Activated naive CD4-positive, alpha-beta T cell treated with anti-CD3 and anti-CD28 coated beads, Interleukin-2, amount 50 U/mL, for 16 hours (primary cell): ENCODE measurements at regions not wholly inside any gene's neighbourhood (a gene's known extent, or its start where the extent isn't known, plus 50 kb on each side); places are given as distances from the start of the nearest gene placed in this dataset.
"Not testable (repeated sequence)": the region's sequence is repeated elsewhere in the genome, so short reads cannot be mapped to it uniquely, and the experiment has no call there.

Experiments used
- DNase-seq: peaks from one replicate; pipeline ENCODE4 v3.0.0-alpha.2; 2020

- DNase-seq: no peak
Measured at GRCh38 chr21:15638856-15639549, 90.8 kb upstream of the USP25 start.

GRCh38 chr21:15640113-15640512 lies 89.7 kb upstream of the USP25 start:
- DNase-seq: not testable (repeated sequence)

GRCh38 chr21:15644489-15644888 lies 85.3 kb upstream of the USP25 start:
- no peak for DNase-seq

- no peak for DNase-seq
Measured at GRCh38 chr21:15645830-15646229, 84.0 kb upstream of the USP25 start.

- DNase-seq: no peak
Measured at GRCh38 chr21:15650735-15651134, 79.0 kb upstream of the USP25 start.

- no peak for DNase-seq
Measured at GRCh38 chr21:15651172-15651571, 78.6 kb upstream of the USP25 start.

- no peak for DNase-seq
Measured at GRCh38 chr21:15653710-15654109, 76.1 kb upstream of the USP25 start.

- no peak for DNase-seq
Measured at GRCh38 chr21:15654171-15654570, 75.6 kb upstream of the USP25 start.

- no peak for DNase-seq
Measured at GRCh38 chr21:15659753-15660422, 69.9 kb upstream of the USP25 start.

- no peak for DNase-seq
Measured at GRCh38 chr21:15660423-15660804, 69.4 kb upstream of the USP25 start.

GRCh38 chr21:15667010-15667409 lies 62.8 kb upstream of the USP25 start:
- no peak for DNase-seq

- no peak for DNase-seq
Measured at GRCh38 chr21:15667819-15668218, 62.0 kb upstream of the USP25 start.

GRCh38 chr21:15669247-15669646 lies 60.5 kb upstream of the USP25 start:
- no peak for DNase-seq

- DNase-seq: no peak
Measured at GRCh38 chr21:15671188-15671587, 58.6 kb upstream of the USP25 start.

- DNase-seq: not testable (repeated sequence)
Measured at GRCh38 chr21:15672578-15672977, 57.2 kb upstream of the USP25 start.

- DNase-seq: no peak
Measured at GRCh38 chr21:15676935-15677334, 52.8 kb upstream of the USP25 start.

- no peak for DNase-seq
Measured at GRCh38 chr21:15679630-15680029, 50.2 kb upstream of the USP25 start.
